Cardiac fibroblast (primary cell): ENCODE measurements at regions not wholly inside any gene's neighbourhood (a gene's known extent, or its start where the extent isn't known, plus 50 kb on each side); places are given as distances from the start of the nearest gene placed in this dataset.
A peak's percentile ranks its signal among the peaks of the same experiment; 100 is the strongest.

Source experiments
- DNase-seq, 2 donors: peaks; one replicate each; pipeline versions ENCODE4 v3.0.0 to v3.0.0-alpha.2; 2010; ENCODE audit warnings: low read depth in 2 of 2
- H3K4me3 ChIP-seq, 2 donors: replicated peaks in 1 of 2; 1 replicate in 1 of 2; 2 replicates in 1 of 2; pipeline ENCODE4 v1.5.1; 2011; ENCODE audit warnings: low read depth in 2 of 2, low read length in 2 of 2, mild to moderate bottlenecking in 2 of 2, moderate library complexity in 1 of 2
- CTCF ChIP-seq: IDR thresholded peaks from one replicate; pipeline ENCODE4 v1.5.1; 2011; ENCODE audit warnings: low read depth, mild to moderate bottlenecking, low read length, inconsistent platforms

- H3K4me3 ChIP-seq, result no peak overlapping the region
- TF ChIP-seq CTCF, result no peak
- no peak for DNase-seq
Observed at GRCh38 chr2:236775511-236775910, 205.9 kb downstream of the ACKR3 start.

GRCh38 chr2:236776206-236776605, 206.6 kb downstream of the ACKR3 start:
- no peak for DNase-seq
- H3K4me3 ChIP-seq, result no peak overlapping the region
- no peak for TF ChIP-seq CTCF

- peak; percentile 77 to 85 for DNase-seq
- no peak for TF ChIP-seq CTCF
- no peak overlapping the region for H3K4me3 ChIP-seq
Observed at GRCh38 chr2:236776695-236777251, 207.1 kb downstream of the ACKR3 start.

- TF ChIP-seq CTCF, result no peak
- H3K4me3 ChIP-seq, result no peak overlapping the region
- DNase-seq, result no peak
Observed at GRCh38 chr2:236777408-236777807, 207.8 kb downstream of the ACKR3 start.

GRCh38 chr2:236781933-236782816, 212.6 kb downstream of the ACKR3 start:
- no peak for TF ChIP-seq CTCF
- no peak for DNase-seq
- no peak overlapping the region for H3K4me3 ChIP-seq

GRCh38 chr2:236782938-236783337, 213.3 kb downstream of the ACKR3 start:
- DNase-seq, result peak in 1 of 2 donors; percentile 64
- no peak for TF ChIP-seq CTCF

More at GRCh38 chr2:236782938-236783337, 213.3 kb downstream of the ACKR3 start:
- no peak overlapping the region for H3K4me3 ChIP-seq
